SW480 (cell line): ENCODE measurements at regions not wholly inside any gene's neighbourhood (a gene's known extent, or its start where the extent isn't known, plus 50 kb on each side); places are given as distances from the start of the nearest gene placed in this dataset.

ENCODE experiments used
- DNase-seq: peaks from one replicate; pipeline ENCODE4 v3.0.0-alpha.2; 2016; ENCODE audit warnings: low spot score

- no peak for DNase-seq
Observed at GRCh38 chr4:90007494-90008167, 113.0 kb downstream of the MMRN1 start.

- no peak for DNase-seq
Observed at GRCh38 chr4:90012918-90013317, 114.3 kb upstream of the CCSER1 start.

DNA sequence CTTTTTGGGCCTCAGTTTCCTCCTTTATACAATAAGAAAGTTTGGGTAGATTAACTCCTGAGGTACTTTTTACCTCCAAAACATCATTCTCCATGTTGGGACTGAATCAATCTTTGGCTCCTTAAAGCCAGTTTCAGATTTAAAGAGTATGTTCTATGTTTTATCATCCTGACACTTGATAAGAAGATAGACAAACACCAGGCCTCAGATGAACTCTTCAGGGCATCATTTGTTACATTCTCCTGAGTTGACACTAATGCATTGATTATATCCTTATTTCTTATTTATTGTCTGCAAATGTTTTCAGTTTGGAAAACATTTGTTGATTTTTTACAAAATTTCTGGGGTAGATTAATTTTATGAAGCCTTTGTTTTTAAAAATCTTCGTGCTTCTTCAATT is 102.7 kb upstream of the CCSER1 start:
- DNase-seq = no peak

DNA sequence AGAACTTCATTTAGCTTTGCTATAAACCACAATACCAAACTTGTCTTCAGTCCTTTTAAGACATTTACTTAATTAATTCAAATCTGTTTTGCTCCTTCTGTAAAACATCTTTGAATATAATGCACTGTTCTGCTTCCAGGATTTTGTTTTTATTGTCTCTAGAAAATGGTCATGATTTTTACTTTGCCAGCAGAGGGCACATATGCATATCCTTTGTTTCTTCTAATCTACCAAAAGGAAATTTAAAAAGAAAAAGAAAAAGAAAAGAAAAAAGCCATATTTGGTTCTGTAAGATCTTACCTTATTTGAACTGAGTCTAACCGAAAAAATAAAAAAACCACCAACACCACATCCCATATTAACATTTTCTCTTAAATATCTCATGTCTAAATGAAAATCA is 101.9 kb upstream of the CCSER1 start:
- no peak for DNase-seq

DNA sequence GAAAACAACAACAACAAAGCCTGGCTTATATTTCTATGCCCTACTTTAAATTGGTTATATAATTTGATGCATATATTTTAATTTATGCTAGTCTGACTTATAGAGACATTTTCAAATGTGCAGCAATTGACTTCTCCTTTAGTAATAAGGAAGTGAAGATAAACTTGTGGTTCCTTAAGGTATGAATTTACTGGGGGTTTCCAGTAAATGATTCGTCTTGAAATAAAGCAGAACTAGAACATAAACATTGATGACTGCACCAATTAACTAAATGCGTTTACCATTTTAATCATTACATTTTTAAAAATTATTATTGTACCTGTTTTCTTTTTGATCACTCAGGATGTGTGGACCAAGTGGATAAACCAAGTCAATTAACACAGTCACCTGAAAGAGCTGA is 99.6 kb upstream of the CCSER1 start:
- no peak for DNase-seq

DNA sequence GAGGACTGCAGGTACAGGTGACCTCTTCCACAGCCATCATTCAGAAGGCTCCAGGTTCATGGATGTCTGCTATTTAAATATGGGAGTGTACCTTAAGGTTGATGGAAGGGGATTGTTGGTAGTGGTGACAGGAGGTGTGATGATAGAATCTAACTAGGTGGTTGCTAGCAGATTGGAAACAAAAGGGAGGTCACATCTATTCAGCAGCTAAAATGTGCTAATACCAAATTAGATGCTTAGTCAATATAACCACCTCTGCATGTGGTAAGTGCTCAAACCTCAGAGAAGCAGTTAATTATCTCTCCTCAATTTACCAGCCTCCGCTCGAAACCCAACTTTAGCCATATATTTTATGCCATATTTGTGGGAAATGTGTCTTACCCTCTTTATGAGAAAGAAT is 98.7 kb upstream of the CCSER1 start:
- no peak for DNase-seq

- DNase-seq = no peak
Observed at GRCh38 chr4:90030202-90030601, 97.0 kb upstream of the CCSER1 start.

DNA sequence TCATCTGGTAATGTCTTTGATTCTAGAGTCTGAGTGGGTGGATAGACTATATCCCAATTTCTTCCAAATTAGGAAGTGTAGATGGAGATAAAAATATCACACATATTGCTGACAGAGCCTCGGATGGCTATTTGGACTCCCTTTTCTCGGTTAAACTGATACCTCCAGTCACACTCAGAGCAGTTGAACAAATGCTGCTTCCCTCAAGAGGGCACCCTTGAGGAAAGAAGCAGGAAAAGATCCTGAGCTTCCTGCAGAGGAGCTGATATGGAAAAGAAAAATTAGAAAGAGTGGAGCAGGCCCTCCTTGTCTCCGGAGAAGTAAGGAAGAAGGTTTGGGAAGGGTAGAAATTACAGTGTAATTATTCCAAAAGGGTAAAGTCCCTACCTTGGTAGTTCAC is 96.2 kb upstream of the CCSER1 start:
- peak; percentile 0 for DNase-seq

DNA sequence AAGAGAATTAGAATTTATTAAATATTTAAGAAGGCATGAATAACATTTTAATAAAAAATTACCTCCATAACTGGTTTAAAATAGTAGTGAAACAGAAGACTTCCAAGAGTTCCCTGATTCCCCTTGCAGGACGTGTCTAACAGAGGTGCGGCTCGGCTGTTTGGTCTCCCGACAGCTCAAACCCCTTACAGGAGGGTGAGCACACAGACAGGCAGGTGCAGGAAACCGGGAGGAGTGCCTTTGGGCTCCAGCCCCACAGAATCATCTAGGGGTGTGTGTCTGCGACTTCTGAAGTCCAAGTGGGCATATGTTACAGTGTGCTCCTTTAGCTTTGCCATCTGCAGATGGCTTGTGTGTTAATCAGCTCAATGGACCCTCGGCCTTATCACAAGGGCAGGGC is 88.1 kb upstream of the CCSER1 start:
- DNase-seq = no peak

- no peak for DNase-seq
Observed at GRCh38 chr4:90051999-90052398, 75.2 kb upstream of the CCSER1 start.

DNA sequence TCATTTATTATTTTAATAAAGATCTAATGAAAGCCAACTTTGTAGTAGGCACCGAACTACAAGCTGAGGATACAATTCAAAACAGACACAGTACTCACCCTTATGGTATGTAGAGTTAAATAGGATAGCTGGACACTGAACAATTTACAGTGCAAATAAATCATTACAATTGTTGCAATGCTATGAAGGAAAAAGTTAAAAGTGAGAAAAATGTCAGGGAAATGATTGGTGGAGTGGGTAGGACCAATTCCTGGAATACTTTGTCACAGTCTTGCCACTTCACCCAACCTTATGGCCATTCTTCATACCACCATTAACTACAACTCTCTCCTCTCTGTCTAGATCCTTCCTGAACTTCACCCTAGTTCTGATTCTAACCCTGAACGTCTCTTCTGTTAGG is 70.1 kb upstream of the CCSER1 start:
- DNase-seq = no peak

DNA sequence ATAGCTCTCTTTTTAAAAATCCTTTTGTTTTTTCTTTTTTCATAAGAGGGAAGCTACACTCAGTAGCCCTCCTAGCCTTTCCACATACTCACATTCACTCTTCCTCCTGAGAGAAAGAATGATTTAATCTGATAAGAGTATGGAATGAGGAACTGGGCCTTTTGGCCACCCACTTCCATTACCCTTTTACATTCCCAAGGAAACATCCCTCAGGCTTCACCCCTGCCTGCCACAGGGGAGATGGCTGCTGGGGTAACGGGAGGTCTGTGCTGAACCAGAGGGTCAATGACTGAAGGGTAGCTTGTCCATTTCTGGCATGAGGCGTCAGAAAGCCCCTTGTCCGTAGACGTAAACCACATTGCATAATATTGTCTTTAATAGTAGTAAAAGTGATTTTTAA is 67.2 kb upstream of the CCSER1 start:
- DNase-seq = no peak

DNA sequence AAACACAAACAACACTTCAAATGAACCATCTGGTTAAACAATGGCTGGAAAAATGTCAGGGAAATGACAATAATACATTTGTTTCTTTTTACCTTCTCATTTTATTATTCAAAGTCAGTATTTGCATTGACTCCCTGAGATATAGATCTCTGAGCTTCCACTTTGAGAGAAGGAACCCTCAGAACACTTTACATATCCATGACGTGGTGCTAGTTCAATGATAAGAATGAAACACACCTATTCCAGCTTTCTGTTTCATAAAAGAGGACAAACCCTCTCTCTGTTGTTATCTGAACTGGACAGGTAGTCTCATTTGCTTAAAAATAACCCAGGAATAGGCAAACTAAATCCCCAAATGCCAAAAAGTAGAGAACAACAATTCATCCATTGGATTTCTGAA is 65.3 kb upstream of the CCSER1 start:
- no peak for DNase-seq

DNA sequence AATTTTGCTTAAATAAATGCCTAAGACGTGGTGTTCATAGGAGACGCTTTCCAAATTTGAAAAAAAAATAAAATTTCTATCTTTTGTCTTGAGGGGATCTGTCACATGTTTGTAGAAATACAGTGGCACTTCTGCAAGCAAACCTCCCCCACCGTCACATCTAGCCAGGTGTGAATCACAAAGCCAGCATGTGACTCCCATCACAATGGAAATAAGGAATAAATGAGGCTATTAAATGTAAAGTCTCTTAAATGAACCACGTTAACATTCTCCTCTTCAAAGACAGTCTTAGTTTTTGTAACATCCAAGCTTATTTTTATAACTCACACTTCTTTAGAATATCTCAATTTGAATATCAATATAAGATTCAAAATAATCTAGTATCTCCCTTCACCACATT is 63.0 kb upstream of the CCSER1 start:
- no peak for DNase-seq

DNA sequence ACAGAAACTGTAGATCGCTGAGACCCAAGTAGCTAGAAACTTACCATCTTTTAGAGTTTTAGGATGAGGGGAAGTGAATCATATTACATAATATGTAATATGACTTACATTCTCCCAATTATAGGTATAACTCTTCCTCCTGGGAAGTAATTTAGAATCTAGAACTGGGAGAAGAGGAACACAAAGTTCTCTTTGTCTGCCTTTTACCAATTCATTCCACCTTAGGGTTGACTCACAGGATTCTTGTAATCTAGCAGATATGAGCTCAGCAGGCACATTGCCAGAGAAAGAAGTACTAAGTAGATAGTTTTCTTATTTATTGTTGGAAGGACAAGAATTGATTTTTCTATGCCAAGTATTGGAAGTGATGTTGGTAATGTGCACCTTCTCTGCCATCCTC is 58.0 kb upstream of the CCSER1 start:
- DNase-seq = no peak

DNA sequence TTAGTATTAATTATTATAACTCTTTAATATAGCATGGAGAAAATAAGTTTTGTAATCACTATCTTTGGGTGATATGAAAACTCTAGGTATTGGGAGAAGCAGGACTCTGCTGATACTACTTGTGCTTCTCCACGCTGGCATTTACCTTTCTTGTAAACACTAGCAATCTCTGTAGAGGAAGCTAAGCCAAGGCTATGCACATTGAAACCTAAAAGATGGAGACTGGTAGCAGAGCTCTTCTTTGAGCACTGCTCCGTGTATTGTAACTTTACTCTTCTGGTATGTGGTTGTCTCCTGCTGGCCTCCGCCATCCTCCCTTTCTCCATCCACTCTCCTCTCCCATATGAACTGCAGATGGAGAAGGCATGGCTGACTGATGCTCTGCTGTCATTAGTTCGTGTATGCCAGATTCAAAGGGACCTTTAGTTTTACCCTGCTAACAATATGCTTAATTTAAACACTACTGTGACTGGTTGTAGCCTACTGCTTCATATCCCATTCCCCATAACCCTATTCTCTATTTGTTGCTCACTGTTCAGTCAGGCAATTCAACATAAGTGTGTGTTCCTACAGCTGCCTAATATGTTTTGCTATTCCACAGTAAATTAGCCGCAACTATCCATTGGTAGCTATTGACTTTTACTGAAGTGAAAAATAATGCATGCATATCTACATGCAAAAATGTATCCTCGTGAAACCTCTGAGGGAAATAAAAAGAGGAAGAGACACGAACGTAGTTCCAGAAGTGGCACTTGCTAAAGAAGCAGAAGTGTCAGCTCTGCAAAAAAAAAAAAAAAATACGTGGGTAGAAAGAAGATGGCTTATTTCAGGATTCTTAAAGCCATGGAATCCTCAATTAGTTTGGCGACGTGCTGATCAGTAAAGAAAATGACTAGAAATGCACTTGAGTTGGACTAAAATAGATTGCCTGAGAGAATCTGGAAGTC is 55.6 kb upstream of the CCSER1 start:
- no peak for DNase-seq

GRCh38 chr4:90074322-90074886 is 52.8 kb upstream of the CCSER1 start:
- no peak for DNase-seq
